ENCODE measurements at regions not wholly inside any gene's neighbourhood (a gene's known extent, or its start where the extent isn't known, plus 50 kb on each side); places are given as distances from the start of the nearest gene placed in this dataset.

GRCh38 chrX:134747006-134747405 is 50.0 kb downstream of the PABIR2 start:
- ChIA-PET CTCF (interaction anchor here (3.1 kb wide), 1 partner anchor 226 kb away, joined by 10 read pairs; no protein-coding TSS in a partner anchor), POLR2A (no interaction called here)
- Mint-ChIP-seq H3K4me3 (ENCODE audit: unreplicated experiment) (no peak overlapping the region), H3K27ac (ENCODE audit: low read depth, unreplicated experiment) (no peak overlapping the region), H3K27me3 (ENCODE audit: insufficient read depth, unreplicated experiment) (peaks cover 30% of the 10 kb centered on the region), H3K36me3 (ENCODE audit: insufficient read depth, unreplicated experiment) (no peaks in the 10 kb centered on the region), H3K9me3 (ENCODE audit: unreplicated experiment) (no peaks in the 10 kb centered on the region), H3K4me1 (ENCODE audit: insufficient read depth, unreplicated experiment) (no peaks in the 10 kb centered on the region)
- no TSS peak for BruUV-seq (replicated peaks)
- TF ChIP-seq CTCF (IDR thresholded peaks at IDR 0.05; ENCODE audit: unreplicated experiment), result no peak
- intact Hi-C loops (cut with micrococcal nuclease), result no loop called here
- no peak for DNase-seq (ENCODE audit: unreplicated experiment)

- no peak for TF ChIP-seq CTCF (IDR thresholded peaks at IDR 0.05; ENCODE audit: unreplicated experiment)
- intact Hi-C loops (cut with micrococcal nuclease), result no loop called here
- CTCF ChIA-PET, result interaction anchor here (1.1 kb wide), 1 partner anchor 226 kb away, joined by 3 read pairs; no protein-coding TSS in a partner anchor
- Mint-ChIP-seq H3K4me1 (ENCODE audit: insufficient read depth, unreplicated experiment) (no peaks in the 10 kb centered on the region), H3K27me3 (ENCODE audit: insufficient read depth, unreplicated experiment) (peaks cover 24% of the 10 kb centered on the region), H3K9me3 (ENCODE audit: unreplicated experiment) (no peaks in the 10 kb centered on the region), H3K4me3 (ENCODE audit: unreplicated experiment) (no peak overlapping the region), H3K36me3 (ENCODE audit: insufficient read depth, unreplicated experiment) (no peaks in the 10 kb centered on the region), H3K27ac (ENCODE audit: low read depth, unreplicated experiment) (no peak overlapping the region)
- no peak for DNase-seq (ENCODE audit: unreplicated experiment)
- POLR2A ChIA-PET, result no interaction called here
- no TSS peak for BruUV-seq (replicated peaks)
Measured at GRCh38 chrX:134746410-134746785, 50.6 kb downstream of the PABIR2 start.

GRCh38 chrX:134745636-134746409 is 51.2 kb downstream of the PABIR2 start:
- Mint-ChIP-seq H3K4me1 (ENCODE audit: insufficient read depth, unreplicated experiment) (no peaks in the 10 kb centered on the region), H3K9me3 (ENCODE audit: unreplicated experiment) (no peaks in the 10 kb centered on the region), H3K27ac (ENCODE audit: low read depth, unreplicated experiment) (no peak overlapping the region), H3K4me3 (ENCODE audit: unreplicated experiment) (no peak overlapping the region), H3K27me3 (ENCODE audit: insufficient read depth, unreplicated experiment) (peaks cover 18% of the 10 kb centered on the region), H3K36me3 (ENCODE audit: insufficient read depth, unreplicated experiment) (no peaks in the 10 kb centered on the region)
- ChIA-PET CTCF (interaction anchor here (1.1 to 1.4 kb wide), 2 partner anchors 8 to 225 kb away, joined by 3 read pairs; no protein-coding TSS in a partner anchor), POLR2A (no interaction called here)
- no TSS peak for BruUV-seq (replicated peaks)
- intact Hi-C loops (cut with micrococcal nuclease), result no loop called here
- DNase-seq (ENCODE audit: unreplicated experiment), result no peak
- TF ChIP-seq CTCF (IDR thresholded peaks at IDR 0.05; ENCODE audit: unreplicated experiment), result no peak

GRCh38 chrX:134743091-134743490 is 53.9 kb downstream of the PABIR2 start:
- TF ChIP-seq CTCF (IDR thresholded peaks at IDR 0.05; ENCODE audit: unreplicated experiment), result no peak
- no peak for DNase-seq (ENCODE audit: unreplicated experiment)
- H3K27ac Mint-ChIP-seq (ENCODE audit: low read depth, unreplicated experiment), result no peak overlapping the region
- no peaks in the 10 kb centered on the region for H3K4me1 Mint-ChIP-seq (ENCODE audit: insufficient read depth, unreplicated experiment)
- POLR2A ChIA-PET, result no interaction called here
- CTCF ChIA-PET, result no interaction called here
- H3K9me3 Mint-ChIP-seq (ENCODE audit: unreplicated experiment), result no peaks in the 10 kb centered on the region
- intact Hi-C loops (cut with micrococcal nuclease), result no loop called here
- no peak overlapping the region for H3K4me3 Mint-ChIP-seq (ENCODE audit: unreplicated experiment)
- BruUV-seq (replicated peaks), result no TSS peak
- H3K27me3 Mint-ChIP-seq (ENCODE audit: insufficient read depth, unreplicated experiment), result peaks cover 31% of the 10 kb centered on the region
- no peaks in the 10 kb centered on the region for H3K36me3 Mint-ChIP-seq (ENCODE audit: insufficient read depth, unreplicated experiment)

All from MCF 10A (cell line).